NCI-H2107 treated with DMSO at 0.1 percent for 48 hours (cell line): ENCODE measurements at regions not wholly inside any gene's neighbourhood (a gene's known extent, or its start where the extent isn't known, plus 50 kb on each side); places are given as distances from the start of the nearest gene placed in this dataset.

Source experiments
- DNase-seq: peaks from one replicate; lab custom pipeline; 2025; ENCODE audit not compliant: unreplicated experiment; lab: John Stamatoyannopoulos, UW

- no peak for DNase-seq
These were observed 83.8 kb upstream of the FNDC3B start for GRCh38 chr3:171955598-171955997.

- no peak for DNase-seq
These were observed 83.1 kb upstream of the FNDC3B start for GRCh38 chr3:171956181-171956683.

GRCh38 chr3:171956705-171957104 lies 82.7 kb upstream of the FNDC3B start:
- DNase-seq = no peak

DNA sequence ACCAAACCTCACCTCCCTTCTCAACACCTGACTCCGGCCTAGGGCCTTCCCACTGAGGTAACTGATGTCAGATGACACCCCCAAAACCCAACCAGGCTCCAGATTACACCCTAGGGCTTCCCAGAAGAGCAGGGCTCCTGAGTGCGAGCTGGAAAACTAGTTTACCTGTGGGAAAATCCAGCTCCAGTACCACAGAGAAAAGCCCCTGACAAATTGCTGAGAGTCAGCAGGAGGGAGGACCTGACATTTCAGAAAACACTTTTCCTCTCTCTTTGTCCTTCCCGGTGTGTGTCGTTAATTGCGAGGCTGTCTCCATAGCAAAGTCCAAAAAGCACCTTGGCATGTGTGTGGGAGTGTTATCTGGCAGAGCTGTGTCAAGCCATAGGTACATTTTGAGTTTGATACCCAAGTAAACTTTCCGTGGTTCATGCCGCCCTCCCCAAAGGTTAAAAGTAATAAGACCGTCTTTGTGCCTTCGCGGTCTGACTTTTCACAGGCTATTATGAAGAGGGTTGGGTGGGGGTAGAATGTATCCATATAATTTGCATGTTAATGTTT lies 79.8 kb upstream of the FNDC3B start:
- DNase-seq = no peak

DNA sequence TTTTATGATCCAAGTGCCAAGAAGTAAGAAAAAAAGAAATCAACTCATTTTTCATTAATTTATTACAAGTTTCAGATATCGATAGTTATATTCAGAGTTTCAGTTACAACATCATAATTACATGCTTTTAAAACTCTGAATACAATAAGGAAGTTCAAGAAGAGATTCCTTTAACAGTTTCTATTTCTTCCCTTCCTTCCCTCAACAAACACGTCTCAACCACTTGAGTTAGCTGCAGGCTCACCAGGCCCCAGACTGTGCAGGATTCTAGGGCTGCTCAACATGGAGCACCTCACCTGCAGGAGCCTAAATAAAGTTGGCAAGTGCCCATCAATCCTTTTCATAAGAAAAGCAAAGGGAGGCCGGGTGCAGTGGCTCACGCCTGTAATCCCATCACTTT lies 79.2 kb upstream of the FNDC3B start:
- DNase-seq = no peak

- DNase-seq = no peak
These were observed 77.1 kb upstream of the FNDC3B start for GRCh38 chr3:171962137-171962720.

GRCh38 chr3:171963546-171963945 lies 75.8 kb upstream of the FNDC3B start:
- no peak for DNase-seq

GRCh38 chr3:171965067-171965712 lies 74.2 kb upstream of the FNDC3B start:
- no peak for DNase-seq

- DNase-seq = no peak
These were observed 72.7 kb upstream of the FNDC3B start for GRCh38 chr3:171966533-171967136.

DNA sequence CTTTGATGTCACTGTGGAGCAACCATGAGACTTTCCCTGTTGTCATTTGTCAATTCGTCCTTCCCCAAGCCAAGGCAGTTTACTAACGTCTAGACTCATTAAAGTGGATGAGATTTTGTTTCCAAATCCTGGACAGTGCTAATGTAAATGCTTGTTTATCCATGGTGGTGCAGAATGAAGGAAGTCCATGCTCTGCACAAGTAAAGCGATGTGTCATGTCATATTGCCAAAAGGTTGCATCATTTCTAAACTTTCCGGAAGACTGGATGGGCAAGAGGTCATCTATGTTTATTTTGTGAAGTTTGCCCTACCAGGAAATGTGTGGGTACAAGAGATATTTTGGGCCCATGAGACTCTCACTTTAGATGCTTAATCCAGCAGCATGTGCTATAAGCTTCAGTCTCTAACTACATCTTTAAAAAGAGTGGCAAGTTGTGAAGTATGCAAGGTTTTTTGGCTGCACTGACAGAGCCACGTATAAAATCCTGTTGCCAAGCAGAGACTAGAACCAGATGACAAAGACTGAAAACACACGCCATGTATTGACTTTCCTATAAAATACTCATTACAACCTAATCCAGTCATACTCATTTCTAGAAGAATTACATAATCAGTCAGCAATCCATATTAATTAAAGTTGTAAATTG lies 72.1 kb upstream of the FNDC3B start:
- no peak for DNase-seq

DNA sequence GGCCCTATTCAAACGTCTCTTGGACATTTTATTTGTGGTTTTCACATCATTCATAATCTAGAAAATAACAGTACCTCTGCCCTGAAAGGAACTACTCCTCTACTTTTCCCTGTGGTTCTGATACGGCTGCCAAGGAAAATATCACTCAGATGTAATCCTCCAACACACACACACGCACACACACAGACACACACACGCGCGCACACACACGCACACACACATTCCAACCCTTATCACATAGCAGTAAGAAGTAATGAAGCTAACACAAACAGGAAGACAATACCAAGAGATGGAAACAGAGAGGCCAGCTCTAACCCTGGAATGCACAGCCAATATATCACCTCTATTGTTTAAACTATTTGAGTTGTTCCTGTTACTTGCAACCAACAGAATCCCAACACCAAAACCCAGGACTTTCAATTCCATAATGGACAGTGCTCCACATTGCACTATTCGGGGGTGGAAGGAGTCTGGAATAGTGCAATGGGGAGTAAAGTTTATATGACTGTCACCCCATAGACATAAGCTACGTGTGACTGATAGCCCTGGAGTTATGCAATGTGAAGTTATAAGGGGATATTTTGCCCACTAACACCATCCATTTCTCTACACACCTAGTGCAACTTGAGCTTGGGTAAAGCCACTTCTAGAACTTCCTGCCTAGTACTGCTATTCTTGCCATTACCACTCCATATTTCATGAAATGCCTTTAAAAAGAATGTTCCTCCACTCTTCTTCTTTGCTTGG lies 71.3 kb upstream of the FNDC3B start:
- no peak for DNase-seq

- DNase-seq = no peak
These were observed 69.0 kb upstream of the FNDC3B start for GRCh38 chr3:171970301-171970788.

DNA sequence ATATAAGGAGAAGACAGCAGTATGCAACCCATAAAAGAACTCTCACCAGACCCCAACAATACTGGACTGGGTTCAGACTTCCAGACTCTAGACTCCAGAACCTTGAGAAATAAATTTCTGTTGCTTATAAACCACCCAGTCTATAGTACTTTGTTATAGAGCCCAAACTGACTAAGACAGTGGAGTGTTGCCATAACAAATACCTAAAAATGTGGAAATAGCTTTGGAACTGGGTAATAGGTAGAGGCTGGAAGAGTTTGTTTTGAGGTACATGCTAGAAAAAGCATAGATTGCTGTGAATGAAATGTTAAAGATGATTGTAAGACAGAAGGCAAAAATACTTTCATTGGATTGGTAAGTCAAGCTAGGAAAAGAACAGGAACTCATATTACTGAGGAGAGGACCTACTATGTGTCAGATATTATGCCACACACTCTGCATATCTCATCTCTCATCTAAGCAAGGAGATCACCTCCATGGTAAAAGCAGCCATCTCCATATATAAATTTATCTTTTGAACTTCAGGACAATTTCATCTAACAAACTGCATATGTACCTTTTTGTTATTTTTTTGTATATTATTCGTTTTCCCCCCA lies 67.4 kb upstream of the FNDC3B start:
- no peak for DNase-seq

DNA sequence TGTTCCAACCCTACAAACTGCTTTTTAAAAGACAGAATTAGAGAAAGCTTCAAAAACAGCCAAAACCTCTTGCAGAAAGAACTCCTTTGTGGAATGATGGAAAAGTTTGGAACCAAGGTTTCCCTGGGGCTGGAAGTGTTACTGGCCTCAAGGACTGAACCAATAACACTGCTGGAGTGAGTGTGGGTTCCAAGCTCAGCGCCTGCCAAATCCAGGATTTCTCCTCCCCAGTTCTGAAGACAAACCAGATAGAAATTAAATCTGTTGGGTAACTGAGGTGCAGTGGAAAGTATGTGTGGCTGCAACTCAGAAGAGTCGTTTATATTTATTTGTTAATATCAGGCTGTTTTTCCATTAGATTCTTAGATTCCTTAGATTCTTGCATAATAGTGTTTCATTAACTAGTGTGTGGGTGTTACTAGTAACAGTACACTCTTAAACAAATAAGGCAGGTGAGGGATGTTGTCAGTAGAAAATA lies 66.5 kb upstream of the FNDC3B start:
- DNase-seq = no peak

DNA sequence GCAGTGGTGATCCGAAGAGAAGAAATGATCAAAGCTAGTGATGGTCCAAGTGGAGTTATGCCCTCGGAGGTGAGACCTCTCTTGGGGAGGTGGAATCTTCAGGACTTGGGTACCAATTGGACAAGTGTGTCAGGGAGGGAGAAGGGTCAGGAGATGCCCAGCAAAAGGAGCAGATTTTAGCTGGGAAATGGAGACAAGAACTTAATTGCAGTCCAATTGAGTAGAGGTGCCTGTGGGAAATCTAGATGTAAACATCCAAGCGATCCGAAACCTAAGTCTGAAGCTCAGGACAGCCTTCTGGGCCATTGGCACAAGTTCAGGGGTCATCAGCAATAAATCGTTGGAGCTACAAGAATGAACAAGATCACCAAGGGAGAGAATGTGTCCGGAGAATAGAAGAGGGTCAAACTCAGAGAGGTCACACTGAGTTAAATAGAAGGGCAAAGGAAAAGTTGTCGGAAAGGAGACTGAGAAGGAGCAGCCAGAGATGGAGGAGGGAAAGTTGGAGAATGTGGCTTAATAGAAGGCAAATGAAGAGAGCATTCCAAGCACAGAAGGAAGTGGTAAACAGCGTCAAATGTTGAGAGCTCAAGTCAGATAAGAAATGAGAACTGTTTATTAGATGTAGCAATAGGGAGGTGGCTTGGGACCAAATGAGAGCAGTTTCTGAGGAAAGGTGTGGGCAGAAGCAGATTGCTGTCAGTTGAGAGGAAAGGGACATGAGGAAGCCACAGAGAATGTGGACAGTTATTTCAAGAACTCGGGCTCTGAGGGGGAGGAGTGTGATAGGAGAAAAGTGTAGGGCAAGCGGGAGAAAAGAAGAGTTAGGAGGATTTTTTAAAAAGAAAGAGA lies 64.2 kb upstream of the FNDC3B start:
- no peak for DNase-seq

DNA sequence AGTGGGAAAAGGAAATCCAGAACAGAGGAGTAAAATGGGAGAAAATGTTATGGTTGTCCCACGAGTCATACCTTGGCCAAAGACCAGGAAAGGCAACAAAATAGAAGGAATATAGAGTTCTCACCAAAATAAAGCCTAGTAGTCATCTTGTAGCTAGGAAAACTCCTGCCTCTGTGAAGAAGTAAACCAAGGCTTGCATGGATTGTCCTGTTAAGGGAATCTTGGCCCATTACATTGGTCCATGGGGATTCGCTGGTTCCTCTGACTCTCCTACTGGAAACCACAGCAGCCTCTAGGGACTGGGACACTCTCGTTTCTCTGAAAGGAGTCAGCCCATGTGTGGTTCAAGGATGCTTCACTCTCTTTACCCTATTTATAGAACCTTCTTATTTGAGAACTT lies 62.9 kb upstream of the FNDC3B start:
- DNase-seq = no peak

- DNase-seq = no peak
These were observed 61.9 kb upstream of the FNDC3B start for GRCh38 chr3:171977441-171977840.

GRCh38 chr3:171977860-171978259 lies 61.5 kb upstream of the FNDC3B start:
- no peak for DNase-seq

DNA sequence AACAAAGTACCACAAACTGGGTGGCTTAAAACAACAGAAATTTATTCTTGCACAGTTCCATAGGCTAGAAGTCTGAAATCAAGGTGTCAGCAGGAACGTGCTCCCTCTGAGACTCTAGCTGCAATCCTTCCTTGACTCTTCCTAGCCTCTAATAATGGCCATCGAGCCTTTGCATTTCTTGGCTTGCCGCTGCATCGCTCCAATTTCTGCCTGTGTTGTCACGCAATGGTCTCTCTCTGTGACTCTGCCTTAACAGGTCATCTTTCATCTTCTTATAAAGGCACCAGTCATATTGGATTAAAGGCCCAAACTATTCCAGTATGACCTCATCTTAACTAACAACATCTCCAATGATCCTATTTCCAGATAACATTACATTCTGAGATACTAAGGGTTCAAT lies 61.0 kb upstream of the FNDC3B start:
- DNase-seq = no peak
